HG02678 (cell line): ENCODE measurements at regions not wholly inside any gene's neighbourhood (a gene's known extent, or its start where the extent isn't known, plus 50 kb on each side); places are given as distances from the start of the nearest gene placed in this dataset.

Experiments used
- ATAC-seq: cut with Tn5 transposase; IDR thresholded peaks from one replicate; pipeline ENCODE4 v1.9.1; 2021; ENCODE audit warnings: mild to moderate bottlenecking, moderate library complexity; ENCODE audit not compliant: unreplicated experiment

DNA sequence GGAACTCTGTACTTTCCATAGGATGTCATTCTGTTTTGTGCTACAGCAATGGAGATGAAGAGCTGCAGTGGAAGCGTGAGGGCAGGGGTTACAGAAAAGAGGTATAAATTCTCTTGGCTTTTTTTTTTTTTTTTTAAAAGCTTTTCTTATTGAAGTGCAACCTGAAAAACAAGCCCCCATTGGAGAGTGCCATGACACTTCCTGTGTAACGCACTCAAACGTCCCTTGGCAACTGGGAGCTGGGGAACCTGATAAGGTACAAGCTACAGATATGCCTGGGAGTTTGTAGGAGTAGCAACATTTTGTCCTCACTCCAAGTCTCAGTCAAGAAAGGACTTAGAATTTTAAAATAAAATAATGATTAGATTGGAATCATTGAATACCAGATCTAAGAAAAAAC is 512.1 kb downstream of the RPS24 start:
- ATAC-seq = no peak

DNA sequence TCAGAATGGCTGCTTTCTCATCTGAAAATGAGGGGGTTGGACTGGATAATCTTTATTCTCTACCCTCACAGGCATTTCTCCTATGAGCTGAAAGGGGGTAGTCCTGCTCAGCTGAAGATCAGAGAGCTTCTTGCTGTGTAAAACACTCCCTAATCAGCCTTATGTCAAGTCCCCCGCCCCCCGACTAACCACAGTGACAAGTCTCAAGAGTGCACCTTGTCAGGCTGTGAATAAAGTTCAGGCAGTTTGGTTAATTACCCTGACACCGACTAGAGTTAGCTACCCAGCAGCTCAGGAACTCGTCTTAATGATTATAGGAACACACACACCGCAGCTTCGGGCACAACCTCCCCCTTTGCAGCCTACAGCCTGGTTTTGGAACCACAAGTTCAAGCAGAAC is 513.7 kb downstream of the RPS24 start:
- ATAC-seq = no peak

DNA sequence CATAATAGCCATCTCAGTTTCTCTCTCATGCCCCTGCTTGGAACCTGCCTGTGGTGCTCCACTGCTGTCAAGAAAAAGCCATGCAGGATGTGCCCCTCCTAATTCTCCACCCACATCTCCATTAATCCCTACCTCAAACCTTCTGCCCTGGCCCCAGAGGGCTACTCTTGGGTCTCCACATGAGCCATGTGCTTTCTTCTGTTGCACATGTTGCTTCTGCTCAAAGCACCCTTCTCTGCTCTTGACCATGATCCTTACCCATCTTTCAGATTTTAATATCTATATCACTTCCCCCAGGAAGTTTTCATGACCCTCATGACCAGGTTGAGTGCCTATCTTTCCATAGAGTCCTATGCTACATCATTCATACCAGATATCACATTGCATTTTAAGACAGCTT is 514.2 kb downstream of the RPS24 start:
- ATAC-seq = no peak

- no peak for ATAC-seq
These were observed 514.7 kb downstream of the RPS24 start for GRCh38 chr10:78548369-78548768.

DNA sequence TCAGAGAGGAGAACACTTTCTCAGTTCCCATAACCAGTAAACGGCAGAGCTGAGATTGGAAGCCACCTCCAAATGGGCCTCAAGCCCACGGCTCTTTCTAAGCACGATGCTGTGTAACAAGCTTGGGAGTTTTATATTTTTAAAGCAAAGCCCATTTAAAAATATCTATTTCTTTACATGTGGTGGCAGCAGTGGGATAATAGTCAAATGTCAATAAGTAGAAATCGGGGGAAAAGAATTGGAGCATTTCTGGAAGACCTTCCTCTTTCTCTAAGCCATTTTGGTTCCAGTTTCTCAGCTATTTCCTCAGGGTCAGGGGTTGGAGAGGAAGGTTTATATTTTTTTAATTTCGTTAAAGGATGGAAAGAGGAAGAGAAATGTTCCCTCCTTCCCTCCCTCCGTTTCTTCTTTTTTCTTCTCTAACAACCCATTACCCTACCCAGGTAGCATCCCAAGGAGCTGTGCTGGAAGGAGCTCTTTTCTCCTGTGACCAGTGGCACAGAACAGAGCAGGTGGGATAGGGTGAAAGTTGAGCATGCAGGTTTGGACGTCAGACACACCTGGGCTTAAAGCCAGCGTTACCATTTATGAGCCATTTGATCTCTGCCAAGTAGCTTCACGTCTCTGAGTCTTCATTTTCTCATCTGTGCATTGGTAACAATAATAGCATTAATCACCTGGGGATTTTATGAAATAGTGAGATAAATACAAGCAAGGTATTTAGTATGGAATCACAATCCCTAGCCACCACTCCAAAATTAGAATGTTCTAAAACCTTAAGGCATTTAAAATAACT is 515.7 kb downstream of the RPS24 start:
- no peak for ATAC-seq

DNA sequence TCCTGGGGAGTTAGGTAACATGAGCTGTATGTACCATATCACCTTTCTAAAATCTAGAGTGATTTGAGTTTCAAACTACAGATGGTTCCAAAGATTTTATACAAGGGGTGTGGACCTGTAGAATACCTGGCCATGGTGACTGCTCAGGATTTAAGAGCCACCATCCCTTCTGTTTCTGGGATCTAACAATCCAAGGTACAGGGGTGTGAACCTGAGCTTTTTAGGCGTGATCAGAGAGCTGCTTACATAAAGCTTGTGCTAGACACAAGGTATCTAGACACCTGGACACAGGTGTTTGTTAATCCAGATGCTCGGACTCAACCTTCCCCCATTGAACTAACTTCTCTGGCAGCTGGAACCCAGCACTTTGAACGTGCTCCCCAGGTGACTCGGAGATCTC is 516.4 kb downstream of the RPS24 start:
- ATAC-seq = no peak

- ATAC-seq = no peak
These were observed 517.1 kb downstream of the RPS24 start for GRCh38 chr10:78550716-78551115.

GRCh38 chr10:78551184-78552005 is 517.4 kb upstream of the ZMIZ1 start:
- no peak for ATAC-seq

GRCh38 chr10:78552261-78552811 is 516.4 kb upstream of the ZMIZ1 start:
- ATAC-seq = no peak

GRCh38 chr10:78553792-78554191 is 515.0 kb upstream of the ZMIZ1 start:
- no peak for ATAC-seq

DNA sequence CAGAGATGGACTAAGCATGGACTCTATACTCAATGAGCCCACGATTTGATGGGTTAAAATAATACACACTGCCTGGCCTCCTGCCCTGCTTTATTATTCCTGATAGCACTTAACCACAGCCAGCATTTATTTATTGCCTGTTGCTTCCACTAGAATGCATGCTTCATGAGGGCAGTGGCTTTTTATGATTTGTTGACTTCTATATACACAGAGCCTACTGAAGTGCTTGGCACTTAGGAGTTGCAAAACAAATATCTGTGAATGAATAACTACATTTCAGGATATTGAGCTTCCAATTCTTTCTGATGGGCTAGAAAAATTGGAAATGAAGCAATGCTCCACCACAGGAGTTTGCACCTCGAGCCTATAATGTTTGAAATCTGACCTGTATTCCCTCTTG is 513.6 kb upstream of the ZMIZ1 start:
- ATAC-seq = no peak

GRCh38 chr10:78556705-78557432 is 511.9 kb upstream of the ZMIZ1 start:
- no peak for ATAC-seq

- no peak for ATAC-seq
These were observed 511.3 kb upstream of the ZMIZ1 start for GRCh38 chr10:78557433-78557925.

GRCh38 chr10:78559661-78560340 is 509.0 kb upstream of the ZMIZ1 start:
- ATAC-seq = no peak

GRCh38 chr10:78560341-78560688 is 508.5 kb upstream of the ZMIZ1 start:
- no peak for ATAC-seq

DNA sequence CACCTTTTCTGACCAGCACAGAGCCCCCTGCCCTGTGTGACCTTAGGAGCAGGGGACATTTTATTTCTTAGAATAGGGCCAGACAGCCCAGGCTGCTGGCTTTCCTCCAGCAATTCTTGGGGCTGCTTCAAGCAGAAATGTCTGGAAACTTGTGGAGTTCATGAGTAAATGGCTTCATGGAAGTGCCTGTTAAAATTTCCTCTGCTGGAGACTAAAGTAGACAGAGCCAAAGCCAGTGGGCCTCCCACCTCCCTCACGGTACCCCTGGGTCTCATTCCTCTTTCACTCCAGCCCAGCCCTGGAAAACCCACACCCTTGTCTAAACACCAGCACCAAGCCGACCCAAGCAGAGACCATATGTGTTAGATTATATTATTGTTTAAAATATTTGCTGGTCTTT is 505.5 kb upstream of the ZMIZ1 start:
- no peak for ATAC-seq

- no peak for ATAC-seq
These were observed 502.9 kb upstream of the ZMIZ1 start for GRCh38 chr10:78565841-78566240.

- no peak for ATAC-seq
These were observed 502.3 kb upstream of the ZMIZ1 start for GRCh38 chr10:78566284-78567111.

- ATAC-seq = no peak
These were observed 500.9 kb upstream of the ZMIZ1 start for GRCh38 chr10:78567680-78568455.
